SK-N-SH (cell line): ENCODE measurements at regions not wholly inside any gene's neighbourhood (a gene's known extent, or its start where the extent isn't known, plus 50 kb on each side); places are given as distances from the start of the nearest gene placed in this dataset.
"Not testable (repeated sequence)": the region's sequence is repeated elsewhere in the genome, so short reads cannot be mapped to it uniquely, and the experiment has no call there.

Experiments used
- CTCF ChIP-seq: fragments of 200-600 bp; sonication (generic); IDR thresholded peaks from 2 replicates; pipeline ENCODE4 v1.6.1; 2017; ENCODE audit warnings: antibody characterized with exemption, mild to moderate bottlenecking, moderate library complexity
- ELF1 ChIP-seq: IDR thresholded peaks from 2 replicates; pipeline ENCODE4 v1.4.0; 2012
- EP300 ChIP-seq, 2 experiments: IDR thresholded peaks; 2 replicates each; pipeline versions ENCODE4 v1.4.0 to v1.6.1; 2012; ENCODE audit warnings: borderline replicate concordance in 1 of 2, low read depth in 1 of 2, low read length in 1 of 2
- FOXM1 ChIP-seq: IDR thresholded peaks from 2 replicates; pipeline ENCODE4 v1.4.0; 2012; ENCODE audit warnings: low read depth, mild to moderate bottlenecking
- NRF1 ChIP-seq: IDR thresholded peaks from 2 replicates; pipeline ENCODE4 v1.6.1; 2012; ENCODE audit warnings: low read depth, mild to moderate bottlenecking, low read length
- PBX3 ChIP-seq: IDR thresholded peaks from 2 replicates; pipeline ENCODE4; 2012
- POLR2AphosphoS5 ChIP-seq: IDR thresholded peaks from 2 replicates; pipeline ENCODE4 v1.6.1; 2012; ENCODE audit warnings: low read depth, low read length
- REST ChIP-seq: IDR thresholded peaks from 2 replicates; pipeline ENCODE4 v1.6.1; 2012; ENCODE audit warnings: mild to moderate bottlenecking, low read depth, low read length, moderate library complexity
- RFX5 ChIP-seq: IDR thresholded peaks from 2 replicates; pipeline ENCODE4 v1.6.1; 2012; ENCODE audit warnings: mild to moderate bottlenecking, improper control_type of control experiment, low read length
- TAF1 ChIP-seq: IDR thresholded peaks from 2 replicates; pipeline ENCODE4 v1.6.1; 2012; ENCODE audit warnings: low read depth, mild to moderate bottlenecking, low read length, moderate library complexity, borderline replicate concordance
- USF2 ChIP-seq: fragments of 150-350 bp; IDR thresholded peaks from 2 replicates; pipeline ENCODE4 v1.6.1; 2017; ENCODE audit warnings: antibody characterized with exemption, low read length, low read depth, borderline replicate concordance

GRCh38 chr7:68082066-68082960 is 1085.7 kb downstream of the TYW1 start:
- not testable (repeated sequence) for TF ChIP-seq REST; CTCF; TAF1; POLR2AphosphoS5; PBX3; NRF1; EP300 (IDR thresholded peaks at IDR 0.05; ENCODE audit: borderline replicate concordance in 1 of 2, low read depth in 1 of 2, low read length in 1 of 2); USF2; RFX5; FOXM1; ELF1
